Stimulated activated naive CD8-positive, alpha-beta T cell treated with anti-CD3 and anti-CD28 coated beads, Interleukin-15, Interleukin-2, amounts not matched to agents 100 U/mL and 50 U/mL, for 24 hours (primary cell): ENCODE measurements at regions not wholly inside any gene's neighbourhood (a gene's known extent, or its start where the extent isn't known, plus 50 kb on each side); places are given as distances from the start of the nearest gene placed in this dataset.

ENCODE experiments used
- ATAC-seq: fragments of 150-1000 bp; cut with Tn5 transposase; one replicate; pipeline ENCODE4 v1.10.0; 2021
- DNase-seq: peaks from one replicate; pipeline ENCODE4 v3.0.0; 2021

DNA sequence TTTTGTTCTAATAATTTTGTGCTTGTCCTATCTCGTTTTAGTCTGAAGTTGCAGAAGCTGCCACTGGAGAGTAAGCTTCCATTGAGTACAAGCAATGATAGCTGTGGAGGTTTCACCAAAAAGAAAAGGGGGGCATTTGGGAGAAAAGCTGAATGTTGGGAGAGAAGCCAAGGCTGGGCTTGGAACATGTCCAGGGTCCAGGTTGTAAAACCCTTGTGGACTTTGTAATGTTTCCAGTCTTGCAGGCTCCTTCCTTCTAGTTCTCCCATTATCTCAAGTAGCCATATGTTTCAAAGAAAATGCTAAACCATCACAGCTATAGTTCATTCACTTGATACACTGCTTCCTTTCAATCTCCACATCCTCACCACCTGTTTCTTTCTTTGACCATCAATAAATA, 880.2 kb downstream of the NLGN4Y start:
- DNase-seq (no peak), ATAC-seq (no peak)

DNA sequence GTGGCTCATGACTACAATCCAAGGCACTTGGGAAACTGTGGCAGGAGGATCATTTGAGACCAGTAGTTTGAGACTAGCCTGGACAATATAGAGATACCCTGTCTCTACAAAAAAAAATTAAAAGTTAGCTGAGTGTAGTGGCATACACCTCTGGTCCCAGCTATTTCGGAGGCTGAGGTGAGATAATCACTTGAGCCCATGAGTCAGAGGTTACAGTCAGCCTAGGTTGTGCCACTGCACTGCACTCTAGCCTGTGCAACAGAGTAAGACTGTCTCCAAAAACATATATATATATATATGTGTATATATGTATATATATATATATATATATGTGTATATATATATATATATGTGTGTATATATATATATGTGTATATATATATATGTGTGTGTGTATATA, 890.8 kb downstream of the NLGN4Y start:
- DNase-seq, result no peak
- ATAC-seq, result no peak

DNA sequence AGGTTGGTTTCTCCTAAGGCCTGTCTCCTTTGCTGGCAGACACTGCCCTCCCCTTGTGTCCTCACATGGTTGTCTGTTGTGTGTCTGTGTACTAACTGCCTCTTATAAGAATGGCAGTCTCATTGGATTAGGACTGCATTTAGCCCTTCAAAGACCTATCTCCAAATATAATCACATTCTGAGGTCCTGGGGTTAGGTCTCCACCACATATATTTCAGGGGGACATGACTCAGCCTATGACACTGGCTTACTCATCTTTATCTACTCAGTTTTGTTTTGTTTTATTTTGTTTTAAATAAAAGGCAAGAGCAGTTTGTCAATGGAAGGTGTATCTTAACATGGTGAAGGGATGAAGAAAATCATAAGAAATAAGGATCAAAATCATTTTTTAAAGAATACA, 894.3 kb downstream of the NLGN4Y start:
- DNase-seq, result no peak
- no peak for ATAC-seq

DNA sequence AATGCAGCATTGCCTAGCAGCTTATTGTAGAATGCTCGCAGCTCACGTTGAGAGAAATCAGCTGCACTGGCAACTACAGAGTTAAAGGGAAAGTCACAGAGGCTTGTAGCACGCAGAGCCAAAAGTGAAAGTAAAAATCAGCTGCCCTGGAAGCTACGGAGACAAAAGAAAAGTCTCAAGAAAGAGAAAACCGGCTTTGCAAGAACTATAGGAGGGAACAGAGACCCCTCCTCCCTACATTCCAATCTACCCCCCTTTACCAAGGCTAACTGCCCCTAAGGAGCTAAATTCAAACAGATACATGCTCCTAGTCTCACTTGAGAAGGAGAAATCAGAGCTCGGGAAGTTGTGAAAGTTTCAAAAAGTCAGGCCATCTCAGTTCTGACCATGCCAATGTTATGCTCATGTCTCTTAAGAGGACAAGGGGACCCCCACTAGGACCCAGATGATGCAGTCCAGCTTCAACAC, 900.4 kb downstream of the NLGN4Y start:
- DNase-seq, result no peak
- no peak for ATAC-seq

- DNase-seq, result no peak
These were observed 915.8 kb downstream of the NLGN4Y start for GRCh38 chrY:15440021-15440695.

GRCh38 chrY:15440696-15441408, 916.5 kb downstream of the NLGN4Y start:
- ATAC-seq (no peak), DNase-seq (no peak)

More at GRCh38 chrY:15440021-15440695, 915.8 kb downstream of the NLGN4Y start:
- no peak for ATAC-seq

- DNase-seq, result no peak
- ATAC-seq, result peak; percentile 19
These were observed 917.5 kb downstream of the NLGN4Y start for GRCh38 chrY:15441878-15442277.

DNA sequence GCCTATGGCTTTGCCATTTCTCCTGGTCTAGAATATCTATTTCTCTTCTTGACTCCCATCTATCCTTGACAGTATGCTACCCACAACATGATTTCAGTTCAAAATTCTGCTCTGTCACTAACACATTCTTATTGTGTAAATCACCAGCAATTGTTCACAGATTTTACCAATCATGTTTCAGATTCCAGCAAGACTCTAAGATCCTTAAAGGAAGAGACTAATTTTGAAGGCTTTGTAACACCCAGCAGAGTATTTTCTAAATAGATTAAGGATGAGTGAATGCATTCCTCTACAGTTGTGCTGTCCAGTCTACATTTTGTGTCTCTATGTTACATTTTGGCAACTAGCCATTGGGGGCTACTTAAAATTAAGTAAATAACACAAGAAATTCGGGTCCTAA, 921.5 kb downstream of the NLGN4Y start:
- DNase-seq (no peak), ATAC-seq (no peak)

DNA sequence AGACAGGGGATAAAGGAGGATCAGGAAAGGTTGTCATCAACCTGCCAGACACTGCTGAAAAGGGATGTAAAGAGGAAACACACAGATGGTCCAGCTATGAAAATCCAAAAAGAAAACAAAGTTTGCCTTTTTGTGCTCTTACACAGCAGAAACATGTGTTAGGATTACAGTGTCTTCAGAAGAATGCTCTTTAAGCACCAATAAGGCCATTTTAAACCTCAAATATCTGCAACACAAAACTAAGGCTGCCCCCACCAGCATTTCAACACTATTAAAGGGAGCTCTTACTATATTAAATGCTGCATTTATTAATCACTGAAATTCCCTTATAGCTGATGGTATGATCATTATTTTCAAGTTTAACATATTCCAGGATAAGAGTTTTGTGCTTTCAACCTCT, 922.5 kb downstream of the NLGN4Y start:
- no peak for ATAC-seq

GRCh38 chrY:15447959-15448358, 923.6 kb downstream of the NLGN4Y start:
- ATAC-seq (no peak), DNase-seq (no peak)

More for the DNA sequence above, 922.5 kb downstream of the NLGN4Y start:
- no peak for DNase-seq

DNA sequence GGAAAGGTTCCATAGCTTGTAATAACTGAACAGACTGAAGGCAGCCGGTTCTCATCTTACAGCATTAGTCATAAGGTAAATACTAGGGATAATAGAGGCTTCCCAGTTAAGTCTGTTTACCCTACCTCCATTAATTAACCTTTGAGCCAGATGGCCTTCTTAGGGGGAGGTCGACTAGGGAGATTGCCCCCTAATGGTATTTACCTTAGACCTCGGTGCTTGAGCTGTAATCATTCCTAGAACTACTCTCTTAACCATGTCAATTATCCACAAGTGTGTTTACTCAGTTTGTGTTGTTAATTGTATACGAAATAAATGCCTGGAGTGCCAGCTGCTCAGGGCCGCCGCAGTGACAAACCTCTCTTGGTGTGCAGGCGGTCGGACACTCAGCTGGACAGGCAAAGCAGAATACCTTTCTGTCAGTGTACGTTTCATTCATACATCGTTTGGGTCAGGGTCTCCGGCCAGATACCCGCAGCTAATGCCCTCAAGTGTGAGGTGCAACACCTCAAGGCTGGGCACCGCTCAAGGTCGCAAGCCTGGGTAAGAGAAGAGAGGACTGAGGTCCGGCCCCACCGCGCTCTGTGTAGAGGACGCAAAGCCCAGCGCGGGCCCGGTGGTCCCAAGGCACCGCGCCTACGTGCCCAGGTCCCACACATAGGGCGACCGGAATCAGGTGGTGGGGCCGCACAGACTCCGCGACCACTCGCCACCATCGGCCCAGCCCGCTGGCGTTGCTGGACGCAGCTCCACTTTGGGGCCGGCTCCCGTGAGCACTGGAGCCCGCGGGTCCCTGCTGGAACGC, 931.0 kb downstream of the NLGN4Y start:
- ATAC-seq, result no peak
- DNase-seq, result no peak

DNA sequence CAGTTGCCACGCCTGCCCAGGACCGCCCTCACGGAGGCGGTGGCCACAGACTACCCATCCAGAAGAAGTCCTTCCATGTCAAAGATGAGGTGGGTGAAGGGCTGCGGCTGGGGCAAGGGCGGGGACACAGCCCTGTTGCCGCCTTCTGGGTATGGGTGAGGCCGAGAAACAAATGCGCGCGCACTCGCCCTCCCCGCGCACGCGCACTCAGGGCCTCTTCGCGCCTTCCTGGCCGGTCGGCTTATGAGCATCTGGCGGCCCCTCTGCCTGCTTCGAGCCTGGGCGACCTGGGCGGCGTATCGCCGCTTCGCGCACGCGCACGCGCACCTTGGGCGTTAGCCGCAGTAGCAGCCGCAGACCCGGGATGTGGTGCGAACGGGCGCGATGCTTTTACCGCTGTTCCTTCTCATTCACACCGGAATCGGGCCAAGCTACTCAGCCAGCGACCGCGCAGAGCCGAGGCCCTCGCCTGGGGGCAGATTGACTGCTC, 931.7 kb downstream of the NLGN4Y start:
- ATAC-seq (peak; percentile 74), DNase-seq (peak; percentile 44)

- DNase-seq, result peak; percentile 4
These were observed 932.2 kb downstream of the NLGN4Y start for GRCh38 chrY:15456491-15456890.

DNA sequence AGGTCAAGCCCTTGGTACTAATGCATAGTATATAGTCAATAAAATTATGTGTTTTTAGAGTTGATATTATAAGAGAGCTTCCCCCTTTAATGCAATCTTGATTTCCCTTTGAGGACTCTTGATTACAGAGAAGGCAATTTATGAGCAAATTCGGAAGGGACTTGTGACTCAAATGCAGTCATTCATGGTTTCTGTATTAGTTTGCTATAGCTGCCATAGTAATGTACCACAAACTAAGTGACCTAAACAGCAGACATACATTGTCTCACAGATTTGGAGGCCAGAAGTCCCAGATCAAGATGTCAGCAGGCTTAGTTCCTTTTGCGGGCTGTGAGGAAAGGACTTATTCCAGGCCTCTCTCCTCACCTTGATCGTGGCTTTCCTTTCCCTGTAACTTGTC, 933.4 kb downstream of the NLGN4Y start:
- DNase-seq (no peak), ATAC-seq (no peak)

More at GRCh38 chrY:15456491-15456890, 932.2 kb downstream of the NLGN4Y start:
- no peak for ATAC-seq

GRCh38 chrY:15458426-15458825, 934.1 kb downstream of the NLGN4Y start:
- no peak for DNase-seq
- no peak for ATAC-seq

GRCh38 chrY:15465880-15466279, 941.6 kb downstream of the NLGN4Y start:
- DNase-seq (no peak), ATAC-seq (no peak)

DNA sequence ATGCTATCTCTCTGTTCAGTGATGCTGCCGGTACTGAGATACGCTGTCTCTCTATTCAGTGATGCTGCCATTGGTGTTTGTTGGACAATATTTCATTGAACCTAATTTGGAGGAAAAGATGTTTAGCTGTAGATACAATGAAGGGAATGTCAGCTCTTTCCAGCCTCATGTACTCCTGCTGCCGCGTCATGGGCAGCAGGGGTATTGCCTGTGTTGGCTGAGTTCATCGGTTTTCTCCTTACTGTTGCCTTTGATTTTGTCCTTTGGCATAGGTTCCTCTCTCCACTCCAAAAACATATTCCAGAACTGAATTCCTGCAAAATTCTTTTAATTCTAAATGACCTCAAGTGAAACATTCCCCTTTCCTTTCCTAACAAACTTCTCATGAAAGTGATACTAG, 942.6 kb downstream of the NLGN4Y start:
- no peak for DNase-seq
- no peak for ATAC-seq

- ATAC-seq (no peak), DNase-seq (no peak)
These were observed 943.8 kb downstream of the NLGN4Y start for GRCh38 chrY:15468091-15468490.

DNA sequence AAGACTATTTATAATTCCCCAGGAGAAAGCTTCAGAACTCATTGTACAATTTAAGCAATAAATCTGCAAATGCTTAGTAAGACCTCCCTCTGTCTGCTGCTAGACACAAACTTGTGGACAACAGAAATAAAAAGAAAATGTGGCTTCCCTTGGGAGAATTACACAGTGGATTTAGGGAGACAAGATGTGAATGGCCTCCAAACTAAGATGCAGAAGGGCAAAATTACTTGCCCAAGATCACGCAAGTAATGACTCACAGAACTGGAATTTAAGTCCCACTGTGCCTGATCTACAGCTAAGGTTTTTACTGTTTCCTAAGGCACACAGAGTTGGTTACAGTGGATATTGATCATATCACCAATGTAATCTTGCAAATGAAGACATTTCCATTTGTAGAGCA, 947.0 kb downstream of the NLGN4Y start:
- DNase-seq (no peak), ATAC-seq (no peak)

DNA sequence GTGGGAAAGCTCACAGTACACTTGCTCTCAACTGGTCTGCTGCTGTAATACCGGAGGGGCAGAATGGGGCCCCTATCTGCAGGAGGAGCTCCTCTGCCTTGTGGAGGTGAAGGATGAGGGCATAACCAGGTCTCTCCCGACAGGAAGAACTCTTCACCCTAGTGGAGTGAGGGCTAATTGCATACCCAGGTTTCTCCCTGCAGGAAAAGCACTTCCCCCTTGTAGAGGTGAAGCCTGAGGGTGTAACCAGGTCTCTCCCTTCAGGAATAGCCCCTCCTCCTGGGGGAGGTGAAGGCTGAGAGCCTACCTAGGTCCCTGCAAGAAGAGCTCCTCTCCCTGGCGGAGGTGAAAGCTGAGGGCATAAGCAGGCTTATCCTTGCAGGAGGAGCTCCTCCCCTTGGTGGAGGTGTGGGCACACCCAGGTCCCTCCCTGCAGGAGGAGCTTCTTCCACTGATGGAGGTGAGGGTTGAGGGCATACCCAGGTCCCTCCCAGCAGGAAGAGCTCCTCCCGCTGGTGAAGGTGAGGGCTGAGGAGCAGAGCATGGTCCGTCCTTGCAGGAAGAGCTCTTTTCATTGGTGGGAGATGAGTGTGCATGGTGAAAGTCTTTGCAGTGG, 954.1 kb downstream of the NLGN4Y start:
- ATAC-seq, result no peak

GRCh38 chrY:15500536-15500935, 976.2 kb downstream of the NLGN4Y start:
- ATAC-seq (no peak), DNase-seq (no peak)

More for the DNA sequence above, 954.1 kb downstream of the NLGN4Y start:
- DNase-seq, result no peak

GRCh38 chrY:15501181-15501580, 976.9 kb downstream of the NLGN4Y start:
- ATAC-seq, result no peak
- DNase-seq, result no peak
